ENCODE measurements at regions not wholly inside any gene's neighbourhood (a gene's known extent, or its start where the extent isn't known, plus 50 kb on each side); places are given as distances from the start of the nearest gene placed in this dataset.

DNA sequence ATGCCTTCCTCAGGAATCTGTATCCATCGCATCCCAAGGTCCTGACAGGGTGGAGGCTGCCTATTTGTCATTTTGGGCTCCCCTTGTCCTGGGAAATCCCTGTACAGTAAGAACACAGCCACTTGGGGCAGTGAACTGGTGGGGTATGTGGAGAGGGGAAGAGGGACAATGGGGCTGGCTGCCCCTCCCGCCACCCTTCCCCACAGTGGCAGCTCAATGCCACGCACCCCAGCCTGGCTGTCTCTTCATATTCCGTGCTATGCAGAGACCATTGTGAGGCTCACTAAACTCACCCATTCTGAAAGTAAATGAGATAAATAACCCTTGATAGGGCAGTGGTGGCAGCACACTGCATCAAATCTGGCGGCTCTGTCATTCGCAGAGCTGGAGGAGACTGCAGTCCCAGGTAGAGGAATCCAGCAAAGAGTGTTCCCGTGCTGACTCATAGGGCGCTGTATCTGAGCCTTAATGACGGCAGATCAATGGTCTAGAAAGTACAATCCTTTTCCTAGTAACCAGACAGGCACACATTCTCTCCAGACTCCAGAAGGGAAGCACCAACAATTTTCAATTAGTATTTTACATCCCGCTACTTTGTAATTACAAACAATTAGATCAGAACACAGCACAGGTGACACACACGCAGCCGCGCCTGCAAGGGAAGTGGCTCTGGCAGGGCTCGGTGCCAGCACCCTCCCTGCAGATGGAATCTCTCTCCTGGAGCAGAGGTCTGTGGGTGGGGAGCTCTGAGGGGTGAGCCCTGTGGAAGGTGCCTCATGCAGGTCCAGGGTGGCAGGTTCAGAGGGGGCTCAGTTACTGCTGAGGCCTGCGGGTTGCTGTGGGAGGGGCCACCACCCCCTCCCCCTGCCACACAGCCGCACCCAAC, 167.9 kb upstream of the B3GAT1 start:
- Mint-ChIP-seq H3K4me1 (ENCODE audit: low read depth, unreplicated experiment) (peaks cover 3% of the 10 kb centered on the region), H3K27ac (ENCODE audit: unreplicated experiment) (no peak overlapping the region)
- FAIRE-seq, result no peak

DNA sequence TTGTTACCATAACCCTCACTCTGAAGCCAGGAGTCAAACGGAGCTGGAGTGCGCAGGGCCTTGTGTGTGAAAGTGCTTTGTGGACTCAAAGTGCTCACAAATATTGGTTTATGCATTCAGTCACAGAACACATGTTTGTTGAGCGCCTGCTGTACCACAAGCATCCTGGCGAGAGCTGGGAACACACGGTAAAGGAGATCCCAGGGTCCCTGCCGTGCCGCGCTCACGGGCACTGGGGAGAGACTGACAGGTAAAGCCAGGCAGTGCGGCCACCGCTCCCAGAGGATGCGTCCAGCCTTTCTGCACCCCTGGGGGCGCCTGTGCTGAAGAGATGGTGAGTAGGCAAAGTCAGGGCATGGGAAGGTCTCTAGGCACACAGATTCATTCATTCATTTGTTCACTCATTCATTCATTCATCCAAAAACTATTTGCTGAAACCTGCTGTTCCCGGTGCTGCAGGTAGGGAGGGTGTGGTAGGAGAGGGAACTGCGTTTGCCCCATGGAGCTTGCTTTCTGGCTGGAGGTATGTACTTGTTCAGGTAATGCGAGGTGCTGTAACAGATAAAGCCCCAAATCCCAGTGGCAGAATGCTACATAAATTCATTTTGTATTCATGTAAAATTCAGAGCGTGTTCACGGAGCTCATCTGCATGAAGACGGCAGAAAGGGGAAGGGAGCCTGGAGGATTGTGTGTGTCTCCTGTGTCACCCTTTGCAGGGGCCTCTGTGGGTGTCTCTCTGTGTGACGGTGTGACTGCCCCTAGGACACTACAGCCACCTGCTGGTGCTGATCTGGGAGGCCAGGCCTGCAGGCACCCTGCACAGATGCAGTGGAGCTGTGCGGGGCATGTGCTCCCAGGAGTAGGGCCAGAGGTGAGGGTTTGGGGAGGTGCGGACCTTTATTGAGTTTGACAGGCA, 167.0 kb upstream of the B3GAT1 start:
- Mint-ChIP-seq H3K27ac (ENCODE audit: unreplicated experiment) (no peak overlapping the region), H3K4me1 (ENCODE audit: low read depth, unreplicated experiment) (peaks cover 3% of the 10 kb centered on the region), H3K36me3 (ENCODE audit: low read depth, unreplicated experiment) (no peaks in the 10 kb centered on the region), H3K27me3 (ENCODE audit: low read depth, unreplicated experiment) (peaks cover 71% of the 10 kb centered on the region), H3K4me3 (ENCODE audit: unreplicated experiment) (no peak overlapping the region), H3K9me3 (ENCODE audit: unreplicated experiment) (no peaks in the 10 kb centered on the region)
- Histone ChIP-seq H2AFZ (ENCODE audit: low read depth, low read length) (no peak overlapping the region), H3K27ac (ENCODE audit: low read depth, low read length) (no peak overlapping the region), H3K9me3 (ENCODE audit: insufficient read depth, low read depth, low read length) (no peaks in the 10 kb centered on the region), H3K4me2 (ENCODE audit: low read length) (no peak overlapping the region), H3K4me3 (ENCODE audit: insufficient read depth, low read depth, low read length) (no peak overlapping the region), H3K79me2 (ENCODE audit: insufficient read depth, low read length) (no peaks in the 10 kb centered on the region), H4K20me1 (ENCODE audit: insufficient read depth, low read length) (no peaks in the 10 kb centered on the region), H3K36me3 (ENCODE audit: insufficient read depth, low read length) (no peaks in the 10 kb centered on the region), H3K27me3 (ENCODE audit: insufficient read depth, low read length) (no peaks in the 10 kb centered on the region), H3K9ac (ENCODE audit: low read length) (no peak overlapping the region), H3K4me1 (ENCODE audit: insufficient read depth, low read length) (no peaks in the 10 kb centered on the region)
- no peak for DNase-seq (ENCODE audit: low read depth)
- no peak for FAIRE-seq
- TF ChIP-seq, protein P1, sequence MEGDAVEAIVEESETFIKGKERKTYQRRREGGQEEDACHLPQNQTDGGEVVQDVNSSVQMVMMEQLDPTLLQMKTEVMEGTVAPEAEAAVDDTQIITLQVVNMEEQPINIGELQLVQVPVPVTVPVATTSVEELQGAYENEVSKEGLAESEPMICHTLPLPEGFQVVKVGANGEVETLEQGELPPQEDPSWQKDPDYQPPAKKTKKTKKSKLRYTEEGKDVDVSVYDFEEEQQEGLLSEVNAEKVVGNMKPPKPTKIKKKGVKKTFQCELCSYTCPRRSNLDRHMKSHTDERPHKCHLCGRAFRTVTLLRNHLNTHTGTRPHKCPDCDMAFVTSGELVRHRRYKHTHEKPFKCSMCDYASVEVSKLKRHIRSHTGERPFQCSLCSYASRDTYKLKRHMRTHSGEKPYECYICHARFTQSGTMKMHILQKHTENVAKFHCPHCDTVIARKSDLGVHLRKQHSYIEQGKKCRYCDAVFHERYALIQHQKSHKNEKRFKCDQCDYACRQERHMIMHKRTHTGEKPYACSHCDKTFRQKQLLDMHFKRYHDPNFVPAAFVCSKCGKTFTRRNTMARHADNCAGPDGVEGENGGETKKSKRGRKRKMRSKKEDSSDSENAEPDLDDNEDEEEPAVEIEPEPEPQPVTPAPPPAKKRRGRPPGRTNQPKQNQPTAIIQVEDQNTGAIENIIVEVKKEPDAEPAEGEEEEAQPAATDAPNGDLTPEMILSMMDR (IDR thresholded peaks at IDR 0.05; ENCODE audit: insufficient read depth, low read depth, low read length), result no peak
- no peak for TF ChIP-seq EZH2 (IDR thresholded peaks at IDR 0.05; ENCODE audit: insufficient read depth, low read length)

More for the DNA sequence above, 167.9 kb upstream of the B3GAT1 start:
- H3K9me3 ChIP-seq (ENCODE audit: insufficient read depth, low read depth, low read length), result no peaks in the 10 kb centered on the region
- no peaks in the 10 kb centered on the region for H3K36me3 ChIP-seq (ENCODE audit: insufficient read depth, low read length)
- H3K79me2 ChIP-seq (ENCODE audit: insufficient read depth, low read length), result no peaks in the 10 kb centered on the region
- no peaks in the 10 kb centered on the region for H3K27me3 ChIP-seq (ENCODE audit: insufficient read depth, low read length)
- Mint-ChIP-seq H3K36me3 (ENCODE audit: low read depth, unreplicated experiment) (no peaks in the 10 kb centered on the region), H3K27me3 (ENCODE audit: low read depth, unreplicated experiment) (peaks cover 71% of the 10 kb centered on the region), H3K9me3 (ENCODE audit: unreplicated experiment) (no peaks in the 10 kb centered on the region), H3K4me3 (ENCODE audit: unreplicated experiment) (no peak overlapping the region)
- no peaks in the 10 kb centered on the region for H3K4me1 ChIP-seq (ENCODE audit: insufficient read depth, low read length)
- H3K27ac ChIP-seq (ENCODE audit: low read depth, low read length), result no peak overlapping the region
- H2AFZ ChIP-seq (ENCODE audit: low read depth, low read length), result no peak overlapping the region
- H3K4me3 ChIP-seq (ENCODE audit: insufficient read depth, low read depth, low read length), result no peak overlapping the region
- H4K20me1 ChIP-seq (ENCODE audit: insufficient read depth, low read length), result no peaks in the 10 kb centered on the region
- DNase-seq (ENCODE audit: low read depth), result no peak
- no peak for TF ChIP-seq EZH2 (IDR thresholded peaks at IDR 0.05; ENCODE audit: insufficient read depth, low read length)
- TF ChIP-seq, protein P1 (IDR thresholded peaks at IDR 0.05; ENCODE audit: insufficient read depth, low read depth, low read length), result no peak
- no peak overlapping the region for H3K9ac ChIP-seq (ENCODE audit: low read length)
- H3K4me2 ChIP-seq (ENCODE audit: low read length), result no peak overlapping the region

Measured in astrocyte (in vitro differentiated cells and primary cell).